H9 (cell line): ENCODE measurements at regions not wholly inside any gene's neighbourhood (a gene's known extent, or its start where the extent isn't known, plus 50 kb on each side); places are given as distances from the start of the nearest gene placed in this dataset.

ENCODE experiments used
- DNase-seq: peaks from one replicate; pipeline ENCODE4 v3.0.0-alpha.2; 2017
- H2AFZ ChIP-seq: one replicate; pipeline ENCODE4 v1.6.1; 2013; ENCODE audit warnings: mild to moderate bottlenecking, low read length, control low read depth, moderate library complexity
- H2AK5ac ChIP-seq: 2 replicates; pipeline ENCODE4 v1.6.1; 2013; ENCODE audit warnings: low read length, control low read depth, mixed read lengths; ENCODE audit not compliant: insufficient read length
- H2BK120ac ChIP-seq: one replicate; pipeline ENCODE4 v1.6.1; 2013; ENCODE audit warnings: low read depth, mild to moderate bottlenecking, low read length, control low read depth, inconsistent platforms; ENCODE audit not compliant: poor library complexity, severe bottlenecking
- H2BK12ac ChIP-seq: 2 replicates; pipeline ENCODE4 v1.6.1; 2013; ENCODE audit warnings: low read length, control low read depth, mixed read lengths, low read depth; ENCODE audit not compliant: insufficient read length
- H2BK15ac ChIP-seq: 2 replicates; pipeline ENCODE4 v1.6.1; 2013; ENCODE audit warnings: low read depth, low read length, control low read depth
- H2BK20ac ChIP-seq: one replicate; pipeline ENCODE4 v1.6.1; 2013; ENCODE audit warnings: low read depth, mild to moderate bottlenecking, low read length, control low read depth, inconsistent platforms; ENCODE audit not compliant: poor library complexity, severe bottlenecking
- H2BK5ac ChIP-seq: 2 replicates; pipeline ENCODE4 v1.6.1; 2013; ENCODE audit warnings: low read length, control low read depth, mixed read lengths; ENCODE audit not compliant: insufficient read length
- H3K14ac ChIP-seq: 2 replicates; pipeline ENCODE4 v1.6.1; 2013; ENCODE audit warnings: low read length, control low read depth; ENCODE audit not compliant: insufficient read depth
- H3K18ac ChIP-seq: 2 replicates; pipeline ENCODE4 v1.6.1; 2013; ENCODE audit warnings: low read depth, mild to moderate bottlenecking, mixed read lengths, low read length, control low read depth; ENCODE audit not compliant: insufficient read length
- H3K23ac ChIP-seq: 2 replicates; pipeline ENCODE4 v1.6.1; 2013; ENCODE audit warnings: low read length, control low read depth, mixed read lengths, low read depth; ENCODE audit not compliant: insufficient read length
- H3K23me2 ChIP-seq: 2 replicates; pipeline ENCODE4 v1.6.1; 2013; ENCODE audit warnings: low read depth, mild to moderate bottlenecking, mixed read lengths, low read length, control low read depth; ENCODE audit not compliant: insufficient read length, poor library complexity, severe bottlenecking
- H3K27ac ChIP-seq: 2 replicates; pipeline ENCODE4 v1.5.1; 2013; ENCODE audit warnings: low read length, control low read depth, mixed read lengths, low read depth; ENCODE audit not compliant: insufficient read length
- H3K27me3 ChIP-seq: 2 replicates; pipeline ENCODE4 v1.6.1; 2013; ENCODE audit warnings: low read length, control low read depth, inconsistent platforms; ENCODE audit not compliant: insufficient read depth
- H3K4ac ChIP-seq: 2 replicates; pipeline ENCODE4 v1.6.1; 2013; ENCODE audit warnings: low read depth, mild to moderate bottlenecking, control low read depth, inconsistent platforms, low read length, moderate library complexity
- H3K4me1 ChIP-seq: 2 replicates; pipeline ENCODE4 v1.6.1; 2013; ENCODE audit warnings: low read length, control low read depth, inconsistent platforms; ENCODE audit not compliant: insufficient read depth
- H3K4me2 ChIP-seq: 2 replicates; pipeline ENCODE4 v1.6.1; 2013; ENCODE audit warnings: low read length, control low read depth, mixed read lengths; ENCODE audit not compliant: insufficient read length, insufficient read depth
- H3K56ac ChIP-seq: 2 replicates; pipeline ENCODE4 v1.6.1; 2013; ENCODE audit warnings: low read depth, mild to moderate bottlenecking, mixed read lengths, low read length, control low read depth; ENCODE audit not compliant: insufficient read length
- H3K79me1 ChIP-seq: 2 replicates; pipeline ENCODE4 v1.6.1; 2013; ENCODE audit warnings: low read depth, mild to moderate bottlenecking, moderate library complexity, low read length, control low read depth, inconsistent platforms; ENCODE audit not compliant: insufficient read depth, poor library complexity, severe bottlenecking
- H3K79me2 ChIP-seq: 2 replicates; pipeline ENCODE4 v1.6.1; 2013; ENCODE audit warnings: low read length, control low read depth, inconsistent platforms; ENCODE audit not compliant: insufficient read depth
- H3K9ac ChIP-seq: 2 replicates; pipeline ENCODE4 v1.6.1; 2013; ENCODE audit warnings: low read length, control low read depth, mixed read lengths; ENCODE audit not compliant: insufficient read length; ENCODE audit errors: extremely low read depth
- H3K9me3 ChIP-seq: one replicate; pipeline ENCODE4 v1.6.1; 2013; ENCODE audit warnings: low read depth, low read length, inconsistent platforms; ENCODE audit not compliant: control insufficient read depth
- H3T11ph ChIP-seq: one replicate; pipeline ENCODE4 v1.6.1; 2013; ENCODE audit warnings: mild to moderate bottlenecking, low read length, control low read depth, inconsistent platforms
- H4K20me1 ChIP-seq: one replicate; pipeline ENCODE4 v1.6.1; 2013; ENCODE audit not compliant: control insufficient read depth, insufficient read length, insufficient read depth
- H4K5ac ChIP-seq: 2 replicates; pipeline ENCODE4 v1.6.1; 2013; ENCODE audit warnings: low read depth, mild to moderate bottlenecking, mixed read lengths, low read length, control low read depth; ENCODE audit not compliant: insufficient read length
- H4K8ac ChIP-seq: replicated peaks from 2 replicates; pipeline ENCODE4 v1.6.1; 2013; ENCODE audit warnings: low read length, control low read depth, mixed read lengths, low read depth; ENCODE audit not compliant: insufficient read length
- H4K91ac ChIP-seq: 2 replicates; pipeline ENCODE4 v1.6.1; 2013; ENCODE audit warnings: low read depth, mild to moderate bottlenecking, moderate library complexity, mixed read lengths, low read length, control low read depth; ENCODE audit not compliant: insufficient read length
- H3K27ac Mint-ChIP-seq, 3 experiments: 2 replicates in 2 of 3; 3 replicates in 1 of 3; pipeline ENCODE4 v1.8.0; 2020 to 2021; ENCODE audit warnings: mixed read lengths in 3 of 3, mild to moderate bottlenecking in 1 of 3, moderate library complexity in 1 of 3
- H3K27me3 Mint-ChIP-seq: 2 replicates; pipeline ENCODE4 v1.8.0; 2021; ENCODE audit warnings: low read depth, mild to moderate bottlenecking, moderate library complexity, mixed read lengths
- H3K36me3 Mint-ChIP-seq, 3 experiments: 2 replicates in 2 of 3; 3 replicates in 1 of 3; pipeline ENCODE4 v1.8.0; 2020 to 2021; ENCODE audit warnings: low read depth in 3 of 3, mixed read lengths in 3 of 3; ENCODE audit not compliant: insufficient read depth in 1 of 3
- H3K4me1 Mint-ChIP-seq, 2 experiments: 2 replicates each; pipeline ENCODE4 v1.8.0; 2020; ENCODE audit warnings: mixed read lengths in 2 of 2
- H3K4me3 Mint-ChIP-seq, 2 experiments: 2 replicates in 1 of 2; 3 replicates in 1 of 2; pipeline ENCODE4 v1.8.0; 2020 to 2021; ENCODE audit warnings: mild to moderate bottlenecking in 2 of 2, mixed read lengths in 2 of 2, moderate library complexity in 1 of 2
- H3K9me3 Mint-ChIP-seq, 2 experiments: 2 replicates in 1 of 2; 3 replicates in 1 of 2; pipeline ENCODE4 v1.8.0; 2020; ENCODE audit warnings: mild to moderate bottlenecking in 2 of 2, mixed read lengths in 2 of 2, moderate library complexity in 1 of 2
- WGBS: extraction: QIAGEN DNeasy Blood & Tissue Kit; methylation state at CpG from one replicate; pipeline ENCODE4 v1.1.7; 2013; ENCODE audit warnings: missing lambda C conversion rate, low lambda C conversion rate, mixed read lengths; ENCODE audit not compliant: insufficient read length; ENCODE audit errors: extremely low coverage; 5-methylcytosine and 5-hydroxymethylcytosine counted together
- TF ChIP-seq, protein P1 (sequence below): fragments of 200-600 bp; sonication (generic); conservative IDR thresholded peaks from 3 replicates; pipeline ENCODE4 v1.8.0; 2021; ENCODE audit warnings: antibody characterized with exemption, mild to moderate bottlenecking

DNA sequence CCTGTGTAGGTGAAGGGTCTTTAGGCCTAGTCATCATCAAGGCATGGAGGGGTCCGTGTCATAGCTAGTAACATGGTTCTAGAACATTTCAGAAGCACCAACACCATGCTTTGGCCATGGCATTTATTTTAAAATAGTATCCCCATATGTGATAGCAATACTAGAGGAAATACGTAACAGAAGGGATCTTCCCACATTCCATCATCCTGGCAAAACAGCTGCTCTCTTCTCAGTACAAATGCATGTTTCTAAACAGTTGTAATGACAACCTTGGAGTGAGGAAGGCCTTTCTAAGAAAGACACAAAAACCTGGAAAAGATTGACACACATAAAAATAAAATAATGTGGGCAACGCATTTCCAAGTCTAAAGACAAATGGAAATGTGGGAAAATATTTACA lies 97.6 kb downstream of the GADD45G start:
- Mint-ChIP-seq H3K27ac (no peak overlapping the region), H3K36me3 (peaks cover 0 to 9% (median 0%) of the 10 kb centered on the region in 3 experiments; a peak in 2 of 7 replicates), H3K27me3 (peaks cover 9% of the 10 kb centered on the region), H3K9me3 (no peaks in the 10 kb centered on the region), H3K4me3 (no peak overlapping the region), H3K4me1 (peaks cover 43% of the 10 kb centered on the region in 2 experiments)
- no peaks in the 10 kb centered on the region for H3K79me2 ChIP-seq
- no peak overlapping the region for H3K18ac ChIP-seq
- H3T11ph ChIP-seq = no peak overlapping the region
- H4K20me1 ChIP-seq = no peaks in the 10 kb centered on the region
- H3K23ac ChIP-seq = no peak overlapping the region
- no peak overlapping the region for H2AK5ac ChIP-seq
- H2AFZ ChIP-seq = no peak overlapping the region
- no peak overlapping the region for H4K8ac ChIP-seq
- no peak overlapping the region for H4K91ac ChIP-seq
- no peak overlapping the region for H3K56ac ChIP-seq
- H3K9me3 ChIP-seq = no peaks in the 10 kb centered on the region
- no CpG with 5 or more reads among the region's 3 CpGs for WGBS
- no peak overlapping the region for H4K5ac ChIP-seq
- H3K79me1 ChIP-seq = no peaks in the 10 kb centered on the region
- no peak overlapping the region for H3K4me2 ChIP-seq
- H3K23me2 ChIP-seq = no peaks in the 10 kb centered on the region
- no peak overlapping the region for H3K14ac ChIP-seq
- no peak overlapping the region for H2BK12ac ChIP-seq
- no peak overlapping the region for H3K27ac ChIP-seq
- H3K4ac ChIP-seq = no peak overlapping the region
- H2BK120ac ChIP-seq = no peak overlapping the region
- H3K4me1 ChIP-seq = no peaks in the 10 kb centered on the region; the same call in 1 of the 2 replicates
- DNase-seq = no peak
- TF ChIP-seq, protein P1, sequence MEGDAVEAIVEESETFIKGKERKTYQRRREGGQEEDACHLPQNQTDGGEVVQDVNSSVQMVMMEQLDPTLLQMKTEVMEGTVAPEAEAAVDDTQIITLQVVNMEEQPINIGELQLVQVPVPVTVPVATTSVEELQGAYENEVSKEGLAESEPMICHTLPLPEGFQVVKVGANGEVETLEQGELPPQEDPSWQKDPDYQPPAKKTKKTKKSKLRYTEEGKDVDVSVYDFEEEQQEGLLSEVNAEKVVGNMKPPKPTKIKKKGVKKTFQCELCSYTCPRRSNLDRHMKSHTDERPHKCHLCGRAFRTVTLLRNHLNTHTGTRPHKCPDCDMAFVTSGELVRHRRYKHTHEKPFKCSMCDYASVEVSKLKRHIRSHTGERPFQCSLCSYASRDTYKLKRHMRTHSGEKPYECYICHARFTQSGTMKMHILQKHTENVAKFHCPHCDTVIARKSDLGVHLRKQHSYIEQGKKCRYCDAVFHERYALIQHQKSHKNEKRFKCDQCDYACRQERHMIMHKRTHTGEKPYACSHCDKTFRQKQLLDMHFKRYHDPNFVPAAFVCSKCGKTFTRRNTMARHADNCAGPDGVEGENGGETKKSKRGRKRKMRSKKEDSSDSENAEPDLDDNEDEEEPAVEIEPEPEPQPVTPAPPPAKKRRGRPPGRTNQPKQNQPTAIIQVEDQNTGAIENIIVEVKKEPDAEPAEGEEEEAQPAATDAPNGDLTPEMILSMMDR = no peak
- no peaks in the 10 kb centered on the region for H3K27me3 ChIP-seq
- H3K9ac ChIP-seq = no peak overlapping the region
- no peak overlapping the region for H2BK15ac ChIP-seq
- no peak overlapping the region for H2BK20ac ChIP-seq
- no peak overlapping the region for H2BK5ac ChIP-seq
